ENCODE measurements at regions not wholly inside any gene's neighbourhood (a gene's known extent, or its start where the extent isn't known, plus 50 kb on each side); places are given as distances from the start of the nearest gene placed in this dataset.

GRCh38 chr10:2688958-2689357 is 378.4 kb upstream of the PFKP start:
- WGBS, 2 donors: 54 to 72% methylated on average over 1 of the region's 1 CpG
- no peak for TF ChIP-seq POLR2A (IDR thresholded peaks at IDR 0.05)
- no peak for TF ChIP-seq POLR2AphosphoS5 (IDR thresholded peaks at IDR 0.05)
- no peak for TF ChIP-seq CTCF (IDR thresholded peaks at IDR 0.05)
- TF ChIP-seq EP300 (IDR thresholded peaks at IDR 0.05): no peak
- DNase-seq: no peak
- Histone ChIP-seq H3K27me3 (no peaks in the 10 kb centered on the region), H3K4me3 (no peak overlapping the region), H3K4me1 (no peaks in the 10 kb centered on the region), H3K27ac (no peak overlapping the region), H3K9me3 (no peaks in the 10 kb centered on the region), H3K36me3 (no peaks in the 10 kb centered on the region)
- intact Hi-C loops (cut with DNase I): no loop called here

GRCh38 chr10:2686691-2687090 is 380.7 kb upstream of the PFKP start:
- H3K4me3 ChIP-seq: no peak overlapping the region
- no peaks in the 10 kb centered on the region for H3K36me3 ChIP-seq
- H3K9me3 ChIP-seq: no peaks in the 10 kb centered on the region
- H3K4me1 ChIP-seq: no peaks in the 10 kb centered on the region
- H3K27ac ChIP-seq: no peak overlapping the region
- no peak for DNase-seq
- intact Hi-C loops (cut with DNase I): no loop called here
- no peaks in the 10 kb centered on the region for H3K27me3 ChIP-seq
- WGBS, 2 donors: 82 to 86% methylated on average over 3 of the region's 3 CpGs
- no peak for TF ChIP-seq EP300 (IDR thresholded peaks at IDR 0.05)
- no peak for TF ChIP-seq POLR2AphosphoS5 (IDR thresholded peaks at IDR 0.05)
- no peak for TF ChIP-seq CTCF (IDR thresholded peaks at IDR 0.05)
- TF ChIP-seq POLR2A (IDR thresholded peaks at IDR 0.05): no peak

GRCh38 chr10:2682491-2682890 is 384.9 kb upstream of the PFKP start:
- H3K36me3 ChIP-seq: no peaks in the 10 kb centered on the region
- H3K27me3 ChIP-seq: peaks cover 0 to 7% (median 0%) of the 10 kb centered on the region in 3 donors
- no peak overlapping the region for H3K27ac ChIP-seq
- no peak overlapping the region for H3K4me3 ChIP-seq
- H3K4me1 ChIP-seq: no peaks in the 10 kb centered on the region
- TF ChIP-seq POLR2A (IDR thresholded peaks at IDR 0.05): no peak
- no peak for TF ChIP-seq CTCF (IDR thresholded peaks at IDR 0.05)
- no peak for TF ChIP-seq EP300 (IDR thresholded peaks at IDR 0.05)
- TF ChIP-seq POLR2AphosphoS5 (IDR thresholded peaks at IDR 0.05): no peak
- H3K9me3 ChIP-seq: no peaks in the 10 kb centered on the region
- 67 to 69% methylated on average over 4 of the region's 4 CpGs for WGBS, 2 donors
- intact Hi-C loops (cut with DNase I): no loop called here
- no peak for DNase-seq

- Histone ChIP-seq H3K27me3 (peaks cover 0 to 7% (median 0%) of the 10 kb centered on the region in 3 donors), H3K4me1 (no peaks in the 10 kb centered on the region), H3K27ac (no peak overlapping the region), H3K36me3 (no peaks in the 10 kb centered on the region), H3K4me3 (no peak overlapping the region), H3K9me3 (no peaks in the 10 kb centered on the region)
- TF ChIP-seq POLR2A (IDR thresholded peaks at IDR 0.05): no peak
- no peak for TF ChIP-seq EP300 (IDR thresholded peaks at IDR 0.05)
- no peak for TF ChIP-seq CTCF (IDR thresholded peaks at IDR 0.05)
- no peak for TF ChIP-seq POLR2AphosphoS5 (IDR thresholded peaks at IDR 0.05)
- DNase-seq: no peak
- 71 to 76% methylated on average over 6 of the region's 6 CpGs for WGBS, 2 donors
- intact Hi-C loops (cut with DNase I): no loop called here
These were observed 385.5 kb upstream of the PFKP start for GRCh38 chr10:2681891-2682290.

- no peak overlapping the region for H3K4me3 ChIP-seq
- intact Hi-C loops (cut with DNase I): no loop called here
- peaks cover 0 to 7% (median 0%) of the 10 kb centered on the region in 3 donors for H3K27me3 ChIP-seq
- TF ChIP-seq EP300 (IDR thresholded peaks at IDR 0.05) (no peak), POLR2A (IDR thresholded peaks at IDR 0.05) (no peak), CTCF (IDR thresholded peaks at IDR 0.05) (no peak), POLR2AphosphoS5 (IDR thresholded peaks at IDR 0.05) (no peak)
- H3K4me1 ChIP-seq: no peaks in the 10 kb centered on the region
- H3K9me3 ChIP-seq: no peaks in the 10 kb centered on the region
- H3K27ac ChIP-seq: no peak overlapping the region
- no peak for DNase-seq
- WGBS, 2 donors: 73 to 84% methylated on average over 8 of the region's 8 CpGs
- H3K36me3 ChIP-seq: no peaks in the 10 kb centered on the region
These were observed 386.5 kb upstream of the PFKP start for GRCh38 chr10:2680821-2681220.

All from sigmoid colon (tissue), 6 donors.